CD14-positive monocyte (primary cell): ENCODE measurements at regions not wholly inside any gene's neighbourhood (a gene's known extent, or its start where the extent isn't known, plus 50 kb on each side); places are given as distances from the start of the nearest gene placed in this dataset.

Experiments
- DNase-seq, 3 donors: peaks; one replicate each; pipeline ENCODE4 v3.0.0-alpha.2; 2011 to 2022
- H2AFZ ChIP-seq: 2 replicates; pipeline ENCODE4 v1.6.0; 2012; ENCODE audit warnings: mild to moderate bottlenecking, low read depth, low read length, inconsistent platforms; ENCODE audit not compliant: insufficient read depth, poor library complexity, severe bottlenecking
- H3K27ac ChIP-seq, 2 donors: 1 replicate in 1 of 2; 2 replicates in 1 of 2; pipeline ENCODE4 v1.5.1; 2012 to 2013; ENCODE audit warnings: low read length in 2 of 2, control low read depth in 1 of 2, inconsistent platforms in 1 of 2, low read depth in 1 of 2, mild to moderate bottlenecking in 1 of 2
- H3K27me3 ChIP-seq, 2 donors: one replicate each; pipeline versions ENCODE4 v1.6.0 to v1.6.1; 2011 to 2013; ENCODE audit warnings: low read length in 2 of 2; ENCODE audit not compliant: control insufficient read depth in 2 of 2, insufficient read depth in 2 of 2
- H3K36me3 ChIP-seq, 2 donors: replicated peaks in 1 of 2; 1 replicate in 1 of 2; 2 replicates in 1 of 2; pipeline versions ENCODE4 v1.5.1 to v1.6.1; 2012 to 2013; ENCODE audit warnings: low read length in 2 of 2, control low read depth in 1 of 2, inconsistent platforms in 1 of 2, mild to moderate bottlenecking in 1 of 2; ENCODE audit not compliant: insufficient read depth in 2 of 2, control insufficient read depth in 1 of 2
- H3K4me1 ChIP-seq, 2 donors: 1 replicate in 1 of 2; 2 replicates in 1 of 2; pipeline versions ENCODE4 v1.5.1 to v1.6.1; 2012 to 2013; ENCODE audit warnings: low read length in 2 of 2, control low read depth in 1 of 2, inconsistent platforms in 1 of 2, mild to moderate bottlenecking in 1 of 2, moderate library complexity in 1 of 2; ENCODE audit not compliant: insufficient read depth in 2 of 2, control insufficient read depth in 1 of 2
- H3K4me2 ChIP-seq: replicated peaks from 2 replicates; pipeline ENCODE3; 2012; ENCODE audit warnings: low read length, moderate library complexity, mild to moderate bottlenecking; ENCODE audit not compliant: poor library complexity, severe bottlenecking; ENCODE audit errors: extremely low read depth
- H3K4me3 ChIP-seq, 3 experiments: fragments of 200-600 bp in 1 of 3; sonication (generic) in 1 of 3; replicated peaks in 1 of 3; 1 replicate in 2 of 3; 2 replicates in 1 of 3; pipeline ENCODE4 v1.5.1; 2011 to 2013; ENCODE audit warnings: low read length in 3 of 3, mild to moderate bottlenecking in 3 of 3, control low read depth in 2 of 3, low read depth in 2 of 3, inconsistent platforms in 1 of 3, moderate library complexity in 1 of 3
- H3K79me2 ChIP-seq: 2 replicates; pipeline ENCODE4 v1.6.0; 2012; ENCODE audit warnings: mild to moderate bottlenecking, control low read depth, inconsistent platforms, low read length, moderate library complexity; ENCODE audit not compliant: insufficient read depth
- H3K9ac ChIP-seq: 2 replicates; pipeline ENCODE4 v1.6.0; 2017; ENCODE audit warnings: low read length, mild to moderate bottlenecking; ENCODE audit not compliant: insufficient read depth, poor library complexity, severe bottlenecking
- H3K9me3 ChIP-seq, 2 donors: replicated peaks in 1 of 2; 1 replicate in 1 of 2; 2 replicates in 1 of 2; pipeline versions ENCODE4 v1.5.1 to v1.6.1; 2012 to 2013; ENCODE audit warnings: low read length in 2 of 2, control low read depth in 1 of 2; ENCODE audit not compliant: control insufficient read depth in 1 of 2, insufficient read depth in 1 of 2
- H4K20me1 ChIP-seq: 2 replicates; pipeline ENCODE4 v1.6.0; 2012; ENCODE audit warnings: mild to moderate bottlenecking, low read length, control low read depth, moderate library complexity; ENCODE audit not compliant: insufficient read depth
- H3K27ac Mint-ChIP-seq, 7 donors: one replicate each; pipeline ENCODE4 v1.8.0; 2020; ENCODE audit warnings: mild to moderate bottlenecking in 7 of 7, mixed read lengths in 7 of 7, moderate library complexity in 6 of 7, inconsistent platforms in 2 of 7
- H3K27me3 Mint-ChIP-seq, 3 donors: one replicate each; pipeline ENCODE4 v1.8.0; 2021 to 2022; ENCODE audit warnings: low read depth in 3 of 3, mild to moderate bottlenecking in 3 of 3, mixed read lengths in 3 of 3, moderate library complexity in 3 of 3, inconsistent platforms in 1 of 3
- H3K36me3 Mint-ChIP-seq, 2 donors: one replicate each; pipeline ENCODE4 v1.8.0; 2020; ENCODE audit warnings: mixed read lengths in 2 of 2, inconsistent platforms in 1 of 2, mild to moderate bottlenecking in 1 of 2
- H3K4me1 Mint-ChIP-seq: one replicate; pipeline ENCODE4 v1.8.0; 2020; ENCODE audit warnings: mild to moderate bottlenecking, mixed read lengths
- H3K4me3 Mint-ChIP-seq, 2 donors: one replicate each; pipeline ENCODE4 v1.8.0; 2020; ENCODE audit warnings: mild to moderate bottlenecking in 2 of 2, mixed read lengths in 2 of 2, moderate library complexity in 1 of 2
- H3K9me3 Mint-ChIP-seq, 7 donors: one replicate each; pipeline ENCODE4 v1.8.0; 2020 to 2022; ENCODE audit warnings: mixed read lengths in 7 of 7, mild to moderate bottlenecking in 6 of 7, moderate library complexity in 6 of 7, inconsistent platforms in 2 of 7
- CTCF ChIP-seq: fragments of 200-600 bp; IDR thresholded peaks from one replicate; pipeline ENCODE4 v1.8.0; 2022; ENCODE audit warnings: antibody characterized with exemption, mild to moderate bottlenecking
- WGBS: methylation state at CpG from one replicate; pipeline ENCODE4 v1.1.5; 2013; ENCODE audit warnings: missing lambda C conversion rate; ENCODE audit not compliant: insufficient coverage; 5-methylcytosine and 5-hydroxymethylcytosine counted together
- intact Hi-C, 2 donors: fragments of 100-400 bp; cut with micrococcal nuclease; formaldehyde crosslinking; loops; one replicate each; pipeline versions ENCODE4 v1.15.0 to v1.15.1; 2023

- Histone ChIP-seq H3K4me3 (no peak overlapping the region), H3K27ac (no peak overlapping the region), H4K20me1 (no peaks in the 10 kb centered on the region), H3K79me2 (no peaks in the 10 kb centered on the region), H3K27me3 (no peaks in the 10 kb centered on the region), H3K4me2 (no peak overlapping the region), H3K9ac (no peak overlapping the region), H3K36me3 (no peaks in the 10 kb centered on the region), H3K9me3 (no peaks in the 10 kb centered on the region), H2AFZ (no peak overlapping the region), H3K4me1 (no peaks in the 10 kb centered on the region)
- TF ChIP-seq CTCF = no peak
- no CpG with 5 or more reads among the region's 3 CpGs for WGBS
- Mint-ChIP-seq H3K27me3 (peaks cover 0 to 6% (median 4%) of the 10 kb centered on the region in 3 donors), H3K4me1 (peaks cover 3% of the 10 kb centered on the region), H3K4me3 (no peak overlapping the region), H3K36me3 (no peaks in the 10 kb centered on the region), H3K27ac (no peak overlapping the region), H3K9me3 (peaks cover 0 to 3% (median 0%) of the 10 kb centered on the region in 7 donors)
- no peak for DNase-seq
- intact Hi-C loops = no loop called here
Measured at GRCh38 chr3:158912188-158912587, 110.3 kb downstream of the MFSD1 start.

- no peaks in the 10 kb centered on the region for H3K9me3 ChIP-seq
- no peak for DNase-seq
- H3K27ac ChIP-seq = no peak overlapping the region
- Mint-ChIP-seq H3K9me3 (peaks cover 0 to 3% (median 0%) of the 10 kb centered on the region in 7 donors), H3K36me3 (no peaks in the 10 kb centered on the region), H3K4me3 (no peak overlapping the region), H3K4me1 (peaks cover 3% of the 10 kb centered on the region), H3K27ac (no peak overlapping the region), H3K27me3 (peaks cover 0 to 7% (median 4%) of the 10 kb centered on the region in 3 donors)
- no peaks in the 10 kb centered on the region for H3K27me3 ChIP-seq
- no peaks in the 10 kb centered on the region for H4K20me1 ChIP-seq
- H2AFZ ChIP-seq = no peak overlapping the region
- intact Hi-C loops = no loop called here
- TF ChIP-seq CTCF = no peak
- 100% methylated on average over 1 of the region's 6 CpGs for WGBS
- H3K4me1 ChIP-seq = no peaks in the 10 kb centered on the region
- H3K4me3 ChIP-seq = no peak overlapping the region
- H3K79me2 ChIP-seq = no peaks in the 10 kb centered on the region
- H3K4me2 ChIP-seq = no peak overlapping the region
- no peak overlapping the region for H3K9ac ChIP-seq
- no peaks in the 10 kb centered on the region for H3K36me3 ChIP-seq
Measured at GRCh38 chr3:158912621-158913020, 110.8 kb downstream of the MFSD1 start.
